Transverse colon (tissue), 4 donors: ENCODE measurements at regions not wholly inside any gene's neighbourhood (a gene's known extent, or its start where the extent isn't known, plus 50 kb on each side); places are given as distances from the start of the nearest gene placed in this dataset.

Experiments
- DNase-seq: peaks from one replicate; pipeline ENCODE4 v3.0.0-alpha.2; 2019
- H3K27ac ChIP-seq, 4 donors: fragments of 200-600 bp; sonication (generic); 2 replicates each; pipeline ENCODE4 v1.5.1; 2016 to 2018; ENCODE audit warnings: inconsistent platforms in 4 of 4
- H3K27me3 ChIP-seq: fragments of 200-600 bp; sonication (generic); 2 replicates; pipeline ENCODE4 v1.5.1; 2017; ENCODE audit warnings: inconsistent platforms
- H3K36me3 ChIP-seq, 4 donors: fragments of 200-600 bp; sonication (generic); 2 replicates each; pipeline ENCODE4 v1.5.1; 2017 to 2019; ENCODE audit warnings: inconsistent platforms in 4 of 4
- H3K4me1 ChIP-seq, 4 donors: fragments of 200-600 bp; sonication (generic); 2 replicates each; pipeline ENCODE4 v1.5.1; 2017 to 2020; ENCODE audit warnings: inconsistent platforms in 4 of 4
- H3K4me3 ChIP-seq, 4 donors: fragments of 200-600 bp; sonication (generic); 1 replicate in 1 of 4; 2 replicates in 3 of 4; pipeline versions ENCODE4 v1.5.1 to v1.6.1; 2017 to 2019; ENCODE audit warnings: inconsistent platforms in 4 of 4
- H3K9me3 ChIP-seq, 2 donors: fragments of 200-600 bp; sonication (generic); 2 replicates each; pipeline ENCODE4 v1.5.1; 2017 to 2019; ENCODE audit warnings: inconsistent platforms in 2 of 2
- EP300 ChIP-seq: sonication (generic); formaldehyde crosslinking; IDR thresholded peaks from one replicate; pipeline ENCODE4 v1.6.1; 2017; ENCODE audit warnings: antibody characterized with exemption, low read depth
- POLR2A ChIP-seq: fragments of 450-650 bp; IDR thresholded peaks from one replicate; pipeline ENCODE4 v1.6.1; 2016; ENCODE audit warnings: antibody characterized with exemption, mild to moderate bottlenecking, moderate library complexity
- POLR2AphosphoS5 ChIP-seq, 3 donors: sonication (generic); formaldehyde crosslinking; IDR thresholded peaks; one replicate each; pipeline ENCODE4 v1.6.1; 2016; ENCODE audit warnings: antibody characterized with exemption in 3 of 3
- WGBS, 2 donors: methylation state at CpG; one replicate each; pipeline ENCODE4 v1.1.5; 2018; ENCODE audit warnings: low coverage in 1 of 2; 5-methylcytosine and 5-hydroxymethylcytosine counted together
- in situ Hi-C, 4 donors: fragments of 200-750 bp; cut with MboI; loops; one replicate each; pipeline versions ENCODE4 v1.15.0 to v1.15.1; 2017; ENCODE audit warnings: low sequenced_read_pairs in 3 of 4, low pct_ligation_motif_present in 1 of 4, low pct_unique_long_range_greater_than_20kb in 1 of 4
- intact Hi-C: fragments of 100-400 bp; cut with DNase I; formaldehyde crosslinking; loops from one replicate; pipeline ENCODE4 v1.15.1; 2023; ENCODE audit warnings: low total_unique reads
- TF ChIP-seq, protein P1 (sequence below), 5 experiments: fragments of 200-600 bp in 3 of 5; fragments of 450-650 bp in 2 of 5; sonication (generic) in 3 of 5; IDR thresholded peaks; 1 replicate in 2 of 5; 2 replicates in 3 of 5; pipeline ENCODE4 v1.5.1; 2016 to 2017; ENCODE audit warnings: antibody characterized with exemption in 5 of 5, inconsistent platforms in 3 of 5, mild to moderate bottlenecking in 2 of 5, moderate library complexity in 1 of 5

DNA sequence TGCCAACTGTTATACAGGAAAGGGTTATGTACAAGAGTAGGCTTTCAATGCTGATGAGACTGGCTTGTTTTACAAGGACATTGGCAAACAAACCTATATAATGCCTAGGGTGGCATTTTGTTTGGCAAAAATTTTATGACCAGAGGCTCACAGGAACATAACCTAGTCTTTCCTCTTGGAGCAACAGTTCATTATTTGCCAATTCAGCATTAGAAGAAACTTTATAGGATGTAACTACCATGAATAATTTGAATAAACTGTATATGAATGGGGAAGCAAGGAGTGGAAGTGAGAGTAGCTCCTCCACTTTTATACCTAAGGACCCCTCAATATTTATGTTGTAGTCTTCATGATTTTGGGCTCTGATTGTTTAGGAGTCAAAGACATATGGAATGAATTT, 103.9 kb upstream of the WAC start:
- no peaks in the 10 kb centered on the region for H3K9me3 ChIP-seq
- no peak overlapping the region for H3K27ac ChIP-seq
- TF ChIP-seq EP300: no peak
- TF ChIP-seq, protein P1, sequence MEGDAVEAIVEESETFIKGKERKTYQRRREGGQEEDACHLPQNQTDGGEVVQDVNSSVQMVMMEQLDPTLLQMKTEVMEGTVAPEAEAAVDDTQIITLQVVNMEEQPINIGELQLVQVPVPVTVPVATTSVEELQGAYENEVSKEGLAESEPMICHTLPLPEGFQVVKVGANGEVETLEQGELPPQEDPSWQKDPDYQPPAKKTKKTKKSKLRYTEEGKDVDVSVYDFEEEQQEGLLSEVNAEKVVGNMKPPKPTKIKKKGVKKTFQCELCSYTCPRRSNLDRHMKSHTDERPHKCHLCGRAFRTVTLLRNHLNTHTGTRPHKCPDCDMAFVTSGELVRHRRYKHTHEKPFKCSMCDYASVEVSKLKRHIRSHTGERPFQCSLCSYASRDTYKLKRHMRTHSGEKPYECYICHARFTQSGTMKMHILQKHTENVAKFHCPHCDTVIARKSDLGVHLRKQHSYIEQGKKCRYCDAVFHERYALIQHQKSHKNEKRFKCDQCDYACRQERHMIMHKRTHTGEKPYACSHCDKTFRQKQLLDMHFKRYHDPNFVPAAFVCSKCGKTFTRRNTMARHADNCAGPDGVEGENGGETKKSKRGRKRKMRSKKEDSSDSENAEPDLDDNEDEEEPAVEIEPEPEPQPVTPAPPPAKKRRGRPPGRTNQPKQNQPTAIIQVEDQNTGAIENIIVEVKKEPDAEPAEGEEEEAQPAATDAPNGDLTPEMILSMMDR (IDR thresholded peaks at IDR 0.05): no peak
- no peak for TF ChIP-seq POLR2A
- intact Hi-C loops (no loop called here), in situ Hi-C loops (loop anchor here in 3 of 4 donors (25.0 kb wide), 3 partner anchors 108 to 183 kb away; partner anchors contain the start of gene WAC (in 1 of the 3))
- H3K36me3 ChIP-seq: no peaks in the 10 kb centered on the region
- no peak overlapping the region for H3K4me3 ChIP-seq
- no peak for DNase-seq
- no peaks in the 10 kb centered on the region for H3K27me3 ChIP-seq
- peaks cover 0 to 11% (median 2%) of the 10 kb centered on the region in 4 donors for H3K4me1 ChIP-seq

DNA sequence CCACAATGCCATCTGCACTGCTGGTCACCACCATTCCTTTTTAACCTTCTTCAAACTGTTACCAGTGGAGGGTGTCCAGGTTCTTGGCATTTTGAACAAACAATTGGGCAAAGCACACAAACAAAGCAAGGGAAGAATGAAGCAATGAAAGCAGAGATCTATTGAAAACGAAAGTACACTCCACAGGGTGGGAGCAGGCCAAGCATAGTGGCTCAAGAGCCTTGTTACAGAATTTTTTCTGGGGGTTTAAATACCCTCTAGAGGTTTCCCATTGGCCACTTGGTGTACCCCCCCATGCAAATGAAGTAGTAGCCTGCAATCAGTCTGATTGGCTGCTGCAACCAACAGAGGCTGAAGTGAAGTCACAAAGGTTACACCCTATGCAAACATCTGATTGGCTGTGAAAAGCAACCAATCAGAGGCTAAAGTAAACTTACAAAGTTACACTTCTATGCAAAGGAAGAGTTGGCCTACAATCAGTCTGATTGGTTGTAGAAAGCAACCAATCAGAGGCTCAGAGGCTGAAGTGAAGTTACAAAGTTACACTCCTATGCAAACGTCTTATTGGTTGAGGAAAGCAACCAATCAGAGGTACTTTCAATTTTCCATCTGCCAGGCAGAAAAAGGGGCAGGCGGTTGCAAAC, 103.2 kb upstream of the WAC start:
- TF ChIP-seq EP300: no peak
- TF ChIP-seq POLR2A: no peak
- TF ChIP-seq POLR2AphosphoS5 (IDR thresholded peaks at IDR 0.05): no peak
- TF ChIP-seq, protein P1 (IDR thresholded peaks at IDR 0.05): no peak
- no peak overlapping the region for H3K4me3 ChIP-seq
- no peaks in the 10 kb centered on the region for H3K36me3 ChIP-seq
- WGBS, 2 donors: 91 to 100% methylated on average over 1 to 3 of the region's 3 CpGs
- no peaks in the 10 kb centered on the region for H3K27me3 ChIP-seq
- intact Hi-C loops (no loop called here), in situ Hi-C loops (loop anchor here in 3 of 4 donors (25.0 kb wide), 3 partner anchors 108 to 183 kb away; partner anchors contain the start of gene WAC (in 1 of the 3))
- peaks cover 0 to 11% (median 2%) of the 10 kb centered on the region in 4 donors for H3K4me1 ChIP-seq
- no peak overlapping the region for H3K27ac ChIP-seq
- no peaks in the 10 kb centered on the region for H3K9me3 ChIP-seq
- DNase-seq: no peak

DNA sequence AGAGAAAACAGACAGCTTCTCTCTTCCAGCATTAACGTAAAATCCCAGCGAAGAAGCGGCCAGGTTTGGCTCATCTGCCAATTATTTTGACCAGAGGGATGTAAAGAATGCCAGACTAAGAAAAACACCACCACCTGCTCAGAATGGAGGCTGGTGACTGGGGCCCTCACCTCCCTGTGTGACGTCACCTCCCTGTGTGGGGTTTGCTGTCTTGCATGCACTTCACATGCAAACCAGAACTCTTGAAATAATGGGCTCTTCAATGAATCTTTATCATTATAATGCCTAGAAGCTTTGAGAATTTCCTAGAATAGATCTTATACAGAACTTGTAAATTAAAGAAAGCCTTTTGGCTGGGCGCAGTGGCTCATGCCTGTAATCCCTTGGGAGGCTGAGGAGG, 101.8 kb upstream of the WAC start:
- Histone ChIP-seq H3K36me3 (no peaks in the 10 kb centered on the region), H3K4me1 (peaks cover 0 to 11% (median 2%) of the 10 kb centered on the region in 4 donors), H3K9me3 (no peaks in the 10 kb centered on the region), H3K27me3 (no peaks in the 10 kb centered on the region), H3K27ac (no peak overlapping the region), H3K4me3 (no peak overlapping the region)
- in situ Hi-C loops: loop anchor here in 3 of 4 donors (25.0 kb wide), 3 partner anchors 106 to 181 kb away; partner anchors contain the start of gene WAC (in 1 of the 3)
- TF ChIP-seq EP300 (no peak), POLR2A (no peak), POLR2AphosphoS5 (IDR thresholded peaks at IDR 0.05) (no peak)
- TF ChIP-seq, protein P1 (IDR thresholded peaks at IDR 0.05): no peak
- no peak for DNase-seq
- intact Hi-C loops: no loop called here
- WGBS, 2 donors: 80% methylated on average over 4 to 5 of the region's 5 CpGs

DNA sequence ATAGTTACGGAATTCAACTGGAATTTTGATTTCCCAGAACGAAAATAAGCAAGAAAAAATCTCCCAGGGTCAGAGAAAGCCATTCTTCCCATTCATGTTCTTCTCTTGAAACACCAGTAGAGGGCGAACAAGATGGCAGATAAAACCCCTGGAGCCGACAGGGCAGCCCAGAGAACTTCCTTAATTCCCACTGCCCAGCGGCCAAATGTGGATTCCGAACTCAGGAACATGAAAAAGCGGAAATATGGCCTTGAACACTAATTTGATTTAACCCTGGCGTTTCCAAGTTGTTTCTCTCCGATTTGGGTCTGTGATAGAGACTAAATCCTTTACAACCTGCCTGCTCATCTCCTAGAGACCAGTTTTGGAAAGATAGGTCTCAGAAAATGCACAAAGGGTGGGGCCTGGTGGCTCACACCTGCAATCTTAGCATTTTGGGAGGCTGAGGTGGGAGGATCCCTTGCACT, 100.7 kb upstream of the WAC start:
- Histone ChIP-seq H3K27ac (no peak overlapping the region), H3K9me3 (no peaks in the 10 kb centered on the region), H3K27me3 (no peaks in the 10 kb centered on the region), H3K4me1 (peaks cover 0 to 11% (median 2%) of the 10 kb centered on the region in 4 donors), H3K4me3 (no peak overlapping the region), H3K36me3 (no peaks in the 10 kb centered on the region)
- 0 to 2% methylated on average over 5 to 9 of the region's 9 CpGs for WGBS, 2 donors
- TF ChIP-seq POLR2AphosphoS5 (IDR thresholded peaks at IDR 0.05): no peak
- TF ChIP-seq, protein P1 (IDR thresholded peaks at IDR 0.05): peak; percentile 73 to 82 (median 75)
- TF ChIP-seq POLR2A: no peak
- TF ChIP-seq EP300: no peak
- peak; percentile 59 for DNase-seq
- in situ Hi-C loops: loop anchor here in 3 of 4 donors (25.0 kb wide), 3 partner anchors 105 to 180 kb away; partner anchors contain the start of gene WAC (in 1 of the 3)
- intact Hi-C loops: no loop called here
